SHP77 (cell line): ENCODE measurements at regions not wholly inside any gene's neighbourhood (a gene's known extent, or its start where the extent isn't known, plus 50 kb on each side); places are given as distances from the start of the nearest gene placed in this dataset.
A peak's percentile ranks its signal among the peaks of the same experiment; 100 is the strongest.

Experiments used
- DNase-seq, 2 experiments: peaks; one replicate each; lab custom pipeline; 2025; lab: John Stamatoyannopoulos, UW

GRCh38 chr12:91396293-91396692 lies 213.7 kb upstream of the DCN start:
- no peak for DNase-seq

GRCh38 chr12:91395628-91396135 lies 213.1 kb upstream of the DCN start:
- no peak for DNase-seq

- DNase-seq = no peak
Observed at GRCh38 chr12:91394903-91395302, 212.3 kb upstream of the DCN start.

GRCh38 chr12:91388573-91388972 lies 206.0 kb upstream of the DCN start:
- no peak for DNase-seq

- DNase-seq = no peak
Observed at GRCh38 chr12:91387461-91388134, 205.0 kb upstream of the DCN start.

- DNase-seq = no peak
Observed at GRCh38 chr12:91384806-91385205, 202.2 kb upstream of the DCN start.

- no peak for DNase-seq
Observed at GRCh38 chr12:91384366-91384765, 201.7 kb upstream of the DCN start.

- no peak for DNase-seq
Observed at GRCh38 chr12:91383099-91383498, 200.5 kb upstream of the DCN start.

GRCh38 chr12:91382081-91382543 lies 199.5 kb upstream of the DCN start:
- DNase-seq = peak; percentile 68 to 69

- DNase-seq = peak; percentile 44 to 64
Observed at GRCh38 chr12:91381309-91381804, 198.7 kb upstream of the DCN start.

GRCh38 chr12:91380631-91381030 lies 198.0 kb upstream of the DCN start:
- DNase-seq = no peak

- DNase-seq = no peak
Observed at GRCh38 chr12:91379051-91379775, 196.6 kb upstream of the DCN start.

GRCh38 chr12:91377436-91377835 lies 194.8 kb upstream of the DCN start:
- no peak for DNase-seq

GRCh38 chr12:91373086-91373485 lies 190.5 kb upstream of the DCN start:
- DNase-seq = no peak

GRCh38 chr12:91370086-91370868 lies 187.7 kb upstream of the DCN start:
- no peak for DNase-seq

GRCh38 chr12:91368613-91369012 lies 186.0 kb upstream of the DCN start:
- DNase-seq = no peak

- no peak for DNase-seq
Observed at GRCh38 chr12:91367234-91367849, 184.7 kb upstream of the DCN start.

GRCh38 chr12:91364471-91365184 lies 182.0 kb upstream of the DCN start:
- no peak for DNase-seq

GRCh38 chr12:91361864-91362263 lies 179.2 kb upstream of the DCN start:
- DNase-seq = peak; percentile 19 to 21

GRCh38 chr12:91357381-91357780 lies 174.8 kb upstream of the DCN start:
- DNase-seq = no peak

- no peak for DNase-seq
Observed at GRCh38 chr12:91356405-91356804, 173.8 kb upstream of the DCN start.
